K562 (cell line): ENCODE measurements at regions not wholly inside any gene's neighbourhood (a gene's known extent, or its start where the extent isn't known, plus 50 kb on each side); places are given as distances from the start of the nearest gene placed in this dataset.

Experiments used
- BHLHE40 ChIP-seq: IDR thresholded peaks from 2 replicates; pipeline ENCODE4 v1.6.1; 2011; ENCODE audit warnings: low read length, improper control_type of control experiment
- BRD4 ChIP-seq: fragments of 200-600 bp; sonication (generic); IDR thresholded peaks from 2 replicates; pipeline ENCODE4 v1.6.1; 2017; ENCODE audit warnings: inconsistent platforms
- CBX2 ChIP-seq: fragments of 200-600 bp; sonication (generic); IDR thresholded peaks from one replicate; pipeline ENCODE4 v1.6.1; 2012; ENCODE audit warnings: mild to moderate bottlenecking, low read length, inconsistent platforms; ENCODE audit not compliant: insufficient read depth, poor library complexity, severe bottlenecking
- CTBP1 ChIP-seq: fragments of 450-650 bp; IDR thresholded peaks from 2 replicates; pipeline ENCODE4 v1.6.1; 2016; ENCODE audit warnings: borderline replicate concordance
- HMGN3 ChIP-seq: IDR thresholded peaks from 2 replicates; pipeline ENCODE4 v1.6.1; 2011; ENCODE audit warnings: borderline replicate concordance, low read depth, mild to moderate bottlenecking, mixed read lengths, low read length; ENCODE audit not compliant: insufficient read length; ENCODE audit errors: extremely low read depth
- HOMEZ ChIP-seq: fragments of 250-450 bp; sonication (Bioruptor Pico); IDR thresholded peaks from 2 replicates; pipeline ENCODE4 v1.4.0; 2020; ENCODE audit warnings: mild to moderate bottlenecking, moderate library complexity
- MAZ ChIP-seq, 2 experiments: fragments of 450-650 bp in 1 of 2; sonication (generic) in 1 of 2; formaldehyde crosslinking; IDR thresholded peaks in 1 of 2; conservative IDR thresholded peaks in 1 of 2; 2 replicates each; pipeline versions ENCODE4 v1.4.0 to v1.5.0; 2020; ENCODE audit warnings: mild to moderate bottlenecking in 1 of 2, missing genetic modification reagents in 1 of 2
- RBM25 ChIP-seq: fragments of 200-400 bp; formaldehyde crosslinking; IDR thresholded peaks from 2 replicates; pipeline ENCODE4 v1.6.1; 2018; ENCODE audit warnings: low read length, low read depth, moderate library complexity; ENCODE audit not compliant: severe bottlenecking
- SREBF2 ChIP-seq: sonication (generic); formaldehyde crosslinking; IDR thresholded peaks from 2 replicates; pipeline ENCODE4 v1.4.0; 2020; ENCODE audit warnings: mild to moderate bottlenecking, missing genetic modification reagents
- ZNF57 ChIP-seq: fragments of 450-650 bp; formaldehyde crosslinking; IDR thresholded peaks from 2 replicates; pipeline ENCODE4 v1.4.0; 2020; ENCODE audit warnings: mild to moderate bottlenecking, moderate library complexity

GRCh38 chr12:58711974-58712373 is 208.3 kb downstream of the LRIG3 start:
- no peak for TF ChIP-seq BHLHE40
- TF ChIP-seq BRD4: no peak
- no peak for TF ChIP-seq HMGN3
- TF ChIP-seq RBM25: no peak
- no peak for TF ChIP-seq MAZ (CRISPR knock-in tag; conservative IDR thresholded peaks at IDR 0.05 in 1 of 2, IDR thresholded peaks at IDR 0.05 in 1 of 2)
- TF ChIP-seq ZNF57 (CRISPR knock-in tag): no peak
- no peak for TF ChIP-seq CBX2
- no peak for TF ChIP-seq SREBF2 (CRISPR knock-in tag)
- no peak for TF ChIP-seq CTBP1
- TF ChIP-seq HOMEZ (CRISPR knock-in tag): no peak
